K562 (cell line): ENCODE measurements at regions not wholly inside any gene's neighbourhood (a gene's known extent, or its start where the extent isn't known, plus 50 kb on each side); places are given as distances from the start of the nearest gene placed in this dataset.

ENCODE experiments used
- ATAC-seq: fragments of 200-7000 bp; cut with Tn5 transposase; 3 replicates; pipeline ENCODE4 v1.9.1; 2020; ENCODE audit warnings: moderate library complexity
- BruUV-seq: library from RNA; stranded (reverse); fragments of 400-500 nt; replicated peaks from 2 replicates; lab custom pipeline; 2021; lab: Mats Ljungman, UMichigan
- CTCF ChIA-PET: fragments of 300-600 bp; formaldehyde crosslinking; extraction: SDS; loops from one replicate; lab custom pipeline; 2021; ENCODE audit warnings: low intra/inter-chr PET ratio; lab: Yijun Ruan, JAX
- POLR2A ChIA-PET: fragments of 300-600, 350-650 bp; sonication (Branson Sonifier 250); formaldehyde crosslinking; extraction: SDS; loops from one replicate; lab custom pipeline; 2021; ENCODE audit warnings: antibody characterized with exemption, inconsistent platforms; lab: Yijun Ruan, JAX
- DNase-seq, 4 experiments: peaks; one replicate each; pipeline versions ENCODE4 v3.0.0 to v3.0.0-alpha.2; 2011 to 2018; ENCODE audit warnings: low spot score in 3 of 4, mixed read lengths in 3 of 4; ENCODE audit errors: extremely low read depth in 1 of 4
- FAIRE-seq: peaks from 2 replicates; lab custom pipeline; 2011; peaks lifted over from hg19 to GRCh38; lab: Jason Lieb, UNC
- H2AFZ ChIP-seq: 2 replicates; pipeline ENCODE4 v1.6.0; 2011; ENCODE audit warnings: low read depth, low read length, control low read depth, inconsistent platforms
- H3K27ac ChIP-seq: fragments of 200-600 bp; 3 replicates; pipeline ENCODE4 v1.8.0; 2011; ENCODE audit warnings: low read depth, mild to moderate bottlenecking, control low read depth, inconsistent platforms, low read length, moderate library complexity, mixed read lengths; ENCODE audit errors: extremely low read depth
- H3K27me3 ChIP-seq, 2 experiments: fragments of 300-600 bp in 1 of 2; 2 replicates in 1 of 2; 3 replicates in 1 of 2; pipeline versions ENCODE4 v1.6.0 to v1.8.0; 2011; ENCODE audit warnings: inconsistent platforms in 2 of 2, low read length in 2 of 2, mild to moderate bottlenecking in 1 of 2, mixed read lengths in 1 of 2, moderate library complexity in 1 of 2; ENCODE audit not compliant: control insufficient read depth in 2 of 2, insufficient read depth in 2 of 2
- H3K36me3 ChIP-seq: fragments of 300-600 bp; 3 replicates; pipeline ENCODE4 v1.8.0; 2011; ENCODE audit warnings: mild to moderate bottlenecking, low read length, inconsistent platforms; ENCODE audit not compliant: control insufficient read depth, insufficient read depth
- H3K4me1 ChIP-seq, 2 experiments: fragments of 200-600 bp in 1 of 2; replicated peaks in 1 of 2; 2 replicates in 1 of 2; 3 replicates in 1 of 2; pipeline versions ENCODE4 v1.5.1 to v1.8.0; 2011; ENCODE audit warnings: inconsistent platforms in 2 of 2, low read length in 2 of 2, mild to moderate bottlenecking in 1 of 2, mixed read lengths in 1 of 2, moderate library complexity in 1 of 2; ENCODE audit not compliant: control insufficient read depth in 2 of 2, insufficient read depth in 2 of 2
- H3K4me2 ChIP-seq: 2 replicates; pipeline ENCODE4 v1.6.1; 2011; ENCODE audit warnings: low read length, control low read depth, inconsistent platforms, mixed read lengths; ENCODE audit not compliant: insufficient read depth
- H3K4me3 ChIP-seq: fragments of 200-600 bp; sonication (generic), shearing (Covaris generic); 2 replicates; pipeline ENCODE4 v1.5.1; 2016; ENCODE audit warnings: control low read depth, inconsistent platforms
- H3K79me2 ChIP-seq: fragments of 200-600 bp; 3 replicates; pipeline ENCODE4 v1.8.0; 2011; ENCODE audit warnings: low read length, inconsistent platforms; ENCODE audit not compliant: control insufficient read depth, insufficient read depth
- H3K9ac ChIP-seq, 2 experiments: 2 replicates each; pipeline versions ENCODE4 v1.6.0 to v1.6.1; 2011; ENCODE audit warnings: low read depth in 2 of 2, low read length in 2 of 2, control low read depth in 1 of 2, inconsistent platforms in 1 of 2, mild to moderate bottlenecking in 1 of 2, mixed read lengths in 1 of 2; ENCODE audit not compliant: insufficient read depth in 1 of 2
- H3K9me1 ChIP-seq: one replicate; pipeline ENCODE4 v1.6.0; 2011; ENCODE audit warnings: inconsistent platforms, mild to moderate bottlenecking, low read length, moderate library complexity; ENCODE audit not compliant: control insufficient read depth, insufficient read depth
- H3K9me3 ChIP-seq: replicated peaks from 2 replicates; pipeline ENCODE4 v1.5.1; 2011; ENCODE audit warnings: low read depth, low read length, inconsistent platforms; ENCODE audit not compliant: control insufficient read depth, insufficient read depth
- H4K20me1 ChIP-seq: replicated peaks from 2 replicates; pipeline ENCODE4 v1.6.1; 2011; ENCODE audit warnings: low read length, inconsistent platforms, mixed read lengths; ENCODE audit not compliant: control insufficient read depth, insufficient read depth
- ATF1 ChIP-seq, 2 experiments: fragments of 450-650 bp in 1 of 2; IDR thresholded peaks; 2 replicates each; pipeline ENCODE4 v1.6.1; 2016; ENCODE audit warnings: missing compliant biosample characterization in 1 of 2, missing genetic modification characterization in 1 of 2
- FOXJ2 ChIP-seq: fragments of 200-800 bp; sonication (Bioruptor generic); IDR thresholded peaks from 2 replicates; pipeline ENCODE4 v1.6.1; 2016; ENCODE audit warnings: missing genetic modification characterization, missing compliant biosample characterization
- HSF4 ChIP-seq: fragments of 250-450 bp; sonication (Bioruptor Pico); IDR thresholded peaks from 2 replicates; pipeline ENCODE4 v2.1.2; 2022; ENCODE audit warnings: mild to moderate bottlenecking, moderate library complexity, borderline replicate concordance
- JUND ChIP-seq, 2 experiments: IDR thresholded peaks; 2 replicates in 1 of 2; 3 replicates in 1 of 2; pipeline ENCODE4 v1.6.1; 2011; ENCODE audit warnings: borderline replicate concordance in 2 of 2, low read depth in 2 of 2, low read length in 2 of 2, improper control_type of control experiment in 1 of 2, missing biosample characterization in 1 of 2, missing genetic modification characterization in 1 of 2, missing genetic modification reagents in 1 of 2
- KHSRP ChIP-seq: fragments of 450-650 bp; IDR thresholded peaks from 2 replicates; pipeline ENCODE4 v1.6.1; 2017
- MAFF ChIP-seq: IDR thresholded peaks from 2 replicates; pipeline ENCODE4 v1.6.1; 2012; ENCODE audit warnings: low read length, improper control_type of control experiment
- MXI1 ChIP-seq: IDR thresholded peaks from 2 replicates; pipeline ENCODE4 v1.6.1; 2011; ENCODE audit warnings: low read depth, mild to moderate bottlenecking, improper control_type of control experiment, low read length
- MYC ChIP-seq, 2 experiments: fragments of 250-450 bp in 1 of 2; sonication (Bioruptor Pico) in 1 of 2; IDR thresholded peaks; 2 replicates each; pipeline versions ENCODE4 v1.5.1 to v1.6.1; 2012 to 2021; ENCODE audit warnings: low read depth in 2 of 2, borderline replicate concordance in 1 of 2, improper control_type of control experiment in 1 of 2, low read length in 1 of 2, mild to moderate bottlenecking in 1 of 2, moderate library complexity in 1 of 2
- RBM25 ChIP-seq: fragments of 200-400 bp; formaldehyde crosslinking; IDR thresholded peaks from 2 replicates; pipeline ENCODE4 v1.6.1; 2018; ENCODE audit warnings: low read length, low read depth, moderate library complexity; ENCODE audit not compliant: severe bottlenecking
- ZNF282 ChIP-seq: sonication (generic); formaldehyde crosslinking; IDR thresholded peaks from 2 replicates; pipeline ENCODE4 v1.8.1; 2023; ENCODE audit warnings: missing genetic modification reagents
- ZNF644 ChIP-seq: fragments of 200-800 bp; sonication (Bioruptor generic); IDR thresholded peaks from 2 replicates; pipeline ENCODE4 v1.6.1; 2016; ENCODE audit warnings: low read depth, missing genetic modification characterization, missing compliant biosample characterization
- ZSCAN29 ChIP-seq: fragments of 450-650 bp; IDR thresholded peaks from 2 replicates; pipeline ENCODE4 v1.6.1; 2017
- WGBS: fragments of 100-300 bp; shearing (Covaris generic); methylation state at CpG from one replicate; pipeline ENCODE4 v1.1.6; 2016; ENCODE audit warnings: low coverage, mixed read lengths; ENCODE audit not compliant: insufficient coverage; ENCODE audit errors: missing lambda C conversion rate; 5-methylcytosine and 5-hydroxymethylcytosine counted together
- in situ Hi-C: fragments of 300-500 bp; cut with MboI; formaldehyde crosslinking; loops from 4 replicates; pipeline ENCODE4 v1.15.0; 2018; ENCODE audit warnings: inconsistent platforms, mixed read lengths
- intact Hi-C: fragments of 100-400 bp; cut with micrococcal nuclease; formaldehyde crosslinking; loops from 2 replicates; pipeline ENCODE4 v1.14.2; 2022
- TF ChIP-seq, protein P1 (sequence below): fragments of 250-450 bp; sonication (Bioruptor Pico); IDR thresholded peaks from 2 replicates; pipeline ENCODE4 v1.5.0; 2021
- TF ChIP-seq, protein P2 (sequence below): IDR thresholded peaks from 2 replicates; pipeline ENCODE4 v1.6.1; 2014; ENCODE audit warnings: antibody characterized with exemption
- TF ChIP-seq, protein P3 (sequence below): fragments of 250-450 bp; sonication (Bioruptor Pico); IDR thresholded peaks from 2 replicates; pipeline ENCODE4 v1.8.0; 2021; ENCODE audit warnings: moderate library complexity, mild to moderate bottlenecking, inconsistent platforms

DNA sequence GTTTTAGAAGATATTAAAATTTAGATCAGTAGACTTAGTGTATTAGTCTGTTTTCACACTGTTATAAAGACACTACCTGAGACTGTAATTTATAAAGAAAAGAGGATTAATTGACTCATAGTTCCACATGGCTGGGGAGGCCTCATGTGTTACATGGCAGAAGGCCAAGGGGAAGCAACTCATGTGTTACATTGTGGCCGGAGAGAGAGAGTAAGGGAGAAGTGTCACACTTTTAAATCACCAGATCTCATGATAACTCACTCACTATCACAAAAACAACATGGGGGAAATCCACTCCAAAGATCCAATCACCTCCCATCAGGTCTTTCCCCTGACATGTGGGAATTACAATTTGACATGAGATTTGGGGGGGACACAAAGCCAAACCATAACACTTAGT lies 1159.7 kb upstream of the PCDH7 start:
- Histone ChIP-seq H3K9me1 (no peaks in the 10 kb centered on the region), H3K4me3 (no peak overlapping the region), H3K4me1 (no peaks in the 10 kb centered on the region), H2AFZ (no peak overlapping the region), H3K9me3 (no peaks in the 10 kb centered on the region), H3K4me2 (no peak overlapping the region), H4K20me1 (no peaks in the 10 kb centered on the region), H3K36me3 (no peaks in the 10 kb centered on the region), H3K79me2 (no peaks in the 10 kb centered on the region), H3K27me3 (no peaks in the 10 kb centered on the region), H3K9ac (no peak overlapping the region), H3K27ac (no peak overlapping the region)
- intact Hi-C loops (no loop called here), in situ Hi-C loops (no loop called here)
- no TSS peak for BruUV-seq
- CTCF ChIA-PET = no interaction called here
- POLR2A ChIA-PET = no interaction called here
- DNase-seq (no peak), ATAC-seq (no peak), FAIRE-seq (no peak)
- TF ChIP-seq ATF1 (CRISPR knock-in tag; IDR thresholded peaks at IDR 0.05) (no peak), ATF1 (tag; IDR thresholded peaks at IDR 0.05) (no peak)
- 0% methylated on average over 1 of the region's 1 CpG for WGBS

GRCh38 chr4:29565256-29565655 lies 1154.9 kb upstream of the PCDH7 start:
- DNase-seq (no peak), FAIRE-seq (no peak), ATAC-seq (no peak)
- POLR2A ChIA-PET = no interaction called here
- H3K4me3 ChIP-seq = no peak overlapping the region
- H3K79me2 ChIP-seq = no peaks in the 10 kb centered on the region
- CTCF ChIA-PET = no interaction called here
- no peaks in the 10 kb centered on the region for H3K27me3 ChIP-seq
- 0% methylated on average over 2 of the region's 2 CpGs for WGBS
- no peak overlapping the region for H3K4me2 ChIP-seq
- BruUV-seq = no TSS peak
- in situ Hi-C loops (no loop called here), intact Hi-C loops (no loop called here)
- no peaks in the 10 kb centered on the region for H3K9me1 ChIP-seq
- H3K9ac ChIP-seq = no peak overlapping the region
- no peak overlapping the region for H3K27ac ChIP-seq
- H3K4me1 ChIP-seq = no peaks in the 10 kb centered on the region
- no peaks in the 10 kb centered on the region for H3K9me3 ChIP-seq
- H3K36me3 ChIP-seq = no peaks in the 10 kb centered on the region
- no peak overlapping the region for H2AFZ ChIP-seq
- no peaks in the 10 kb centered on the region for H4K20me1 ChIP-seq
- TF ChIP-seq ZSCAN29 (no peak), FOXJ2 (no peak), ZNF282 (no peak), MAFF (no peak), MYC (IDR thresholded peaks at IDR 0.05; ENCODE audit: low read depth, low read length) (no peak), MYC (CRISPR knock-in tag; IDR thresholded peaks at IDR 0.05; ENCODE audit: borderline replicate concordance, low read depth) (no peak), MXI1 (no peak), JUND (IDR thresholded peaks at IDR 0.05; ENCODE audit: borderline replicate concordance, low read depth, low read length) (no peak), JUND (tag; IDR thresholded peaks at IDR 0.05; ENCODE audit: borderline replicate concordance, low read depth, low read length) (no peak), RBM25 (no peak), KHSRP (no peak), ZNF644 (no peak), HSF4 (CRISPR knock-in tag) (no peak)
- TF ChIP-seq, protein P1, sequence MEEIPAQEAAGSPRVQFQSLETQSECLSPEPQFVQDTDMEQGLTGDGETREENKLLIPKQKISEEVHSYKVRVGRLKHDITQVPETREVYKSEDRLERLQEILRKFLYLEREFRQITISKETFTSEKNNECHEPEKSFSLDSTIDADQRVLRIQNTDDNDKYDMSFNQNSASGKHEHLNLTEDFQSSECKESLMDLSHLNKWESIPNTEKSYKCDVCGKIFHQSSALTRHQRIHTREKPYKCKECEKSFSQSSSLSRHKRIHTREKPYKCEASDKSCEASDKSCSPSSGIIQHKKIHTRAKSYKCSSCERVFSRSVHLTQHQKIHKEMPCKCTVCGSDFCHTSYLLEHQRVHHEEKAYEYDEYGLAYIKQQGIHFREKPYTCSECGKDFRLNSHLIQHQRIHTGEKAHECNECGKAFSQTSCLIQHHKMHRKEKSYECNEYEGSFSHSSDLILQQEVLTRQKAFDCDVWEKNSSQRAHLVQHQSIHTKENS (CRISPR knock-in tag) = no peak
- TF ChIP-seq, protein P2, sequence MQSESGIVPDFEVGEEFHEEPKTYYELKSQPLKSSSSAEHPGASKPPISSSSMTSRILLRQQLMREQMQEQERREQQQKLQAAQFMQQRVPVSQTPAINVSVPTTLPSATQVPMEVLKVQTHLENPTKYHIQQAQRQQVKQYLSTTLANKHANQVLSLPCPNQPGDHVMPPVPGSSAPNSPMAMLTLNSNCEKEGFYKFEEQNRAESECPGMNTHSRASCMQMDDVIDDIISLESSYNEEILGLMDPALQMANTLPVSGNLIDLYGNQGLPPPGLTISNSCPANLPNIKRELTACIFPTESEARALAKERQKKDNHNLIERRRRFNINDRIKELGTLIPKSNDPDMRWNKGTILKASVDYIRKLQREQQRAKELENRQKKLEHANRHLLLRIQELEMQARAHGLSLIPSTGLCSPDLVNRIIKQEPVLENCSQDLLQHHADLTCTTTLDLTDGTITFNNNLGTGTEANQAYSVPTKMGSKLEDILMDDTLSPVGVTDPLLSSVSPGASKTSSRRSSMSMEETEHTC = no peak
- TF ChIP-seq, protein P3, sequence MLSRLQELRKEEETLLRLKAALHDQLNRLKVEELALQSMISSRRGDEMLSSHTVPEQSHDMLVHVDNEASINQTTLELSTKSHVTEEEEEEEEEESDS (CRISPR knock-in tag) = no peak
